HepG2 (cell line): ENCODE measurements at regions not wholly inside any gene's neighbourhood (a gene's known extent, or its start where the extent isn't known, plus 50 kb on each side); places are given as distances from the start of the nearest gene placed in this dataset.

Experiments used
- CERS6 ChIP-seq: sonication (generic); formaldehyde crosslinking; IDR thresholded peaks from 2 replicates; pipeline ENCODE4 v1.5.0; 2020; ENCODE audit warnings: missing genetic modification reagents
- ESRRA ChIP-seq: sonication (generic); formaldehyde crosslinking; IDR thresholded peaks from 2 replicates; pipeline ENCODE4 v1.5.1; 2020; ENCODE audit warnings: mild to moderate bottlenecking, low read depth, missing genetic modification reagents
- KDM4B ChIP-seq: sonication (generic); formaldehyde crosslinking; IDR thresholded peaks from 2 replicates; pipeline ENCODE4 v1.4.0; 2020; ENCODE audit warnings: missing genetic modification reagents
- MAFK ChIP-seq, 2 experiments: IDR thresholded peaks in 1 of 2; conservative IDR thresholded peaks in 1 of 2; 2 replicates each; pipeline ENCODE4 v1.6.1; 2011; ENCODE audit warnings: improper control_type of control experiment in 2 of 2, low read length in 2 of 2
- POLR2AphosphoS5 ChIP-seq: IDR thresholded peaks from 2 replicates; pipeline ENCODE4 v1.6.1; 2012; ENCODE audit warnings: low read depth, low read length
- TAF1 ChIP-seq: sonication (generic); formaldehyde crosslinking; IDR thresholded peaks from 2 replicates; pipeline ENCODE4 v1.4.0; 2020; ENCODE audit warnings: missing genetic modification reagents
- ZBTB7A ChIP-seq: sonication (generic); formaldehyde crosslinking; IDR thresholded peaks from 2 replicates; pipeline ENCODE4 v1.8.0; 2022; ENCODE audit warnings: mild to moderate bottlenecking, missing genetic modification reagents
- ZNF510 ChIP-seq: sonication (generic); formaldehyde crosslinking; IDR thresholded peaks from 2 replicates; pipeline ENCODE4 v1.4.0; 2020; ENCODE audit warnings: low read depth, mild to moderate bottlenecking, missing genetic modification reagents
- ZNF512 ChIP-seq: sonication (generic); formaldehyde crosslinking; IDR thresholded peaks from 2 replicates; pipeline ENCODE4 v1.4.0; 2020; ENCODE audit warnings: mild to moderate bottlenecking, missing genetic modification reagents
- ZNF776 ChIP-seq: sonication (generic); formaldehyde crosslinking; IDR thresholded peaks from 2 replicates; pipeline ENCODE4 v1.4.0; 2020; ENCODE audit warnings: mild to moderate bottlenecking, missing genetic modification reagents
- ZNF784 ChIP-seq: sonication (generic); formaldehyde crosslinking; IDR thresholded peaks from 2 replicates; pipeline ENCODE4 v1.5.1; 2020; ENCODE audit warnings: missing genetic modification reagents, mild to moderate bottlenecking, borderline replicate concordance
- TF ChIP-seq, protein P1 (sequence below): sonication (generic); formaldehyde crosslinking; IDR thresholded peaks from 2 replicates; pipeline ENCODE4 v1.5.0; 2020; ENCODE audit warnings: mild to moderate bottlenecking, missing genetic modification reagents, moderate library complexity
- TF ChIP-seq, protein P2 (sequence below): fragments of 450-650 bp; IDR thresholded peaks from 2 replicates; pipeline ENCODE4 v1.6.1; 2017

DNA sequence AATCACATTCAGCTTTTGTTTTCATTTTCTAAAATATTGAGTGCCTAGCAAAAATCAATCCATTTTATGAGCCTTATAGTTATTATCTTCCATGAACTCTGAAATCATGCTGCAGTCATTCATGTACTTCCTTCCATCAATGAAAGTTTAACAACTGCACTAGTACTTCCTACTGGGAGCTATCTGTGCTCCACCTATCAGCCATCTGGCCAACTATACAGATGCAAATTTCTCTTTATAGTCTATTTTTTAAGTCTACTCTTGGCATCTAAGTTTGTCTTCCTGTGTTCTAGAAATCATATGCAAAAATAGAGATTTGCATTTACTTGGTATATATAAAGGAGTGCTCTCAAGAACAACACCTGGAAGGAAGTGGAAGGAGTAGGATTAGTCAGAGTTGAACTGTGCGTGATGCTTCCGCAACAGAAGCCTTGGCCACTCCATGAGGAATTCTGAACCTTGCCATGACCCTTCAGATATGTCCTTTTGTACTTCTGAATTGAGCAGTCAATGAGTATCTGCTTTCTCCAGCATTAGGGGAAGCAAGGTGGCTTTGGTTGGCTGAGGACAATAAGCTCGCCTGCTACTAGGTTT is 403.2 kb upstream of the ADAMTS5 start:
- no peak for TF ChIP-seq ZNF776 (CRISPR knock-in tag)
- TF ChIP-seq, protein P1, sequence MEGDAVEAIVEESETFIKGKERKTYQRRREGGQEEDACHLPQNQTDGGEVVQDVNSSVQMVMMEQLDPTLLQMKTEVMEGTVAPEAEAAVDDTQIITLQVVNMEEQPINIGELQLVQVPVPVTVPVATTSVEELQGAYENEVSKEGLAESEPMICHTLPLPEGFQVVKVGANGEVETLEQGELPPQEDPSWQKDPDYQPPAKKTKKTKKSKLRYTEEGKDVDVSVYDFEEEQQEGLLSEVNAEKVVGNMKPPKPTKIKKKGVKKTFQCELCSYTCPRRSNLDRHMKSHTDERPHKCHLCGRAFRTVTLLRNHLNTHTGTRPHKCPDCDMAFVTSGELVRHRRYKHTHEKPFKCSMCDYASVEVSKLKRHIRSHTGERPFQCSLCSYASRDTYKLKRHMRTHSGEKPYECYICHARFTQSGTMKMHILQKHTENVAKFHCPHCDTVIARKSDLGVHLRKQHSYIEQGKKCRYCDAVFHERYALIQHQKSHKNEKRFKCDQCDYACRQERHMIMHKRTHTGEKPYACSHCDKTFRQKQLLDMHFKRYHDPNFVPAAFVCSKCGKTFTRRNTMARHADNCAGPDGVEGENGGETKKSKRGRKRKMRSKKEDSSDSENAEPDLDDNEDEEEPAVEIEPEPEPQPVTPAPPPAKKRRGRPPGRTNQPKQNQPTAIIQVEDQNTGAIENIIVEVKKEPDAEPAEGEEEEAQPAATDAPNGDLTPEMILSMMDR (CRISPR knock-in tag) = no peak
- TF ChIP-seq KDM4B (CRISPR knock-in tag) = no peak
- TF ChIP-seq POLR2AphosphoS5 = no peak
- TF ChIP-seq TAF1 (CRISPR knock-in tag) = no peak
- TF ChIP-seq, protein P2, sequence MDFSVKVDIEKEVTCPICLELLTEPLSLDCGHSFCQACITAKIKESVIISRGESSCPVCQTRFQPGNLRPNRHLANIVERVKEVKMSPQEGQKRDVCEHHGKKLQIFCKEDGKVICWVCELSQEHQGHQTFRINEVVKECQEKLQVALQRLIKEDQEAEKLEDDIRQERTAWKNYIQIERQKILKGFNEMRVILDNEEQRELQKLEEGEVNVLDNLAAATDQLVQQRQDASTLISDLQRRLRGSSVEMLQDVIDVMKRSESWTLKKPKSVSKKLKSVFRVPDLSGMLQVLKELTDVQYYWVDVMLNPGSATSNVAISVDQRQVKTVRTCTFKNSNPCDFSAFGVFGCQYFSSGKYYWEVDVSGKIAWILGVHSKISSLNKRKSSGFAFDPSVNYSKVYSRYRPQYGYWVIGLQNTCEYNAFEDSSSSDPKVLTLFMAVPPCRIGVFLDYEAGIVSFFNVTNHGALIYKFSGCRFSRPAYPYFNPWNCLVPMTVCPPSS = no peak
- no peak for TF ChIP-seq ESRRA
- no peak for TF ChIP-seq ZNF784
- no peak for TF ChIP-seq MAFK (conservative IDR thresholded peaks at IDR 0.05 in 1 of 2, IDR thresholded peaks at IDR 0.05 in 1 of 2; ENCODE audit: low read length in 2 of 2)
- TF ChIP-seq CERS6 (CRISPR knock-in tag) = no peak
- no peak for TF ChIP-seq ZNF512 (CRISPR knock-in tag)
- no peak for TF ChIP-seq ZNF510
- no peak for TF ChIP-seq ZBTB7A (CRISPR knock-in tag)
